H1 (cell line): ENCODE measurements at regions not wholly inside any gene's neighbourhood (a gene's known extent, or its start where the extent isn't known, plus 50 kb on each side); places are given as distances from the start of the nearest gene placed in this dataset.

Experiments
- CTCF ChIA-PET: fragments of 300-600 bp; sonication (Branson Sonifier 250); formaldehyde crosslinking; loops from one replicate; lab custom pipeline; 2021; ENCODE audit not compliant: partially characterized antibody; lab: Charles Lee
- POLR2A ChIA-PET: fragments of 300-600 bp; sonication (Branson Sonifier 250); formaldehyde crosslinking; loops from one replicate; lab custom pipeline; 2021; ENCODE audit warnings: inconsistent platforms; ENCODE audit not compliant: partially characterized antibody; lab: Charles Lee
- DNase-seq, 2 experiments: peaks; one replicate each; pipeline versions ENCODE4 v3.0.0 to v3.0.0-alpha.2; 2010 to 2022; ENCODE audit warnings: low spot score in 2 of 2, low read depth in 1 of 2, mixed read lengths in 1 of 2
- FAIRE-seq: peaks from 2 replicates; lab custom pipeline; 2011; peaks lifted over from hg19 to GRCh38; lab: Jason Lieb, UNC
- H2AFZ ChIP-seq: 2 replicates; pipeline ENCODE4 v1.8.1; 2012; ENCODE audit warnings: low read length, inconsistent platforms
- H2AK5ac ChIP-seq: 2 replicates; pipeline ENCODE4 v1.6.1; 2013; ENCODE audit warnings: low read depth, low read length
- H2BK120ac ChIP-seq: replicated peaks from 2 replicates; pipeline ENCODE3; 2013; ENCODE audit warnings: low read depth, low read length, inconsistent platforms
- H2BK12ac ChIP-seq: 2 replicates; pipeline ENCODE4 v1.6.1; 2013; ENCODE audit warnings: low read depth, low read length
- H2BK15ac ChIP-seq: 2 replicates; pipeline ENCODE4 v1.6.1; 2013; ENCODE audit warnings: low read length
- H2BK20ac ChIP-seq: 2 replicates; pipeline ENCODE4 v1.6.1; 2013; ENCODE audit warnings: low read length
- H2BK5ac ChIP-seq: 2 replicates; pipeline ENCODE4 v1.6.1; 2013; ENCODE audit warnings: low read depth, low read length
- H3K14ac ChIP-seq: 2 replicates; pipeline ENCODE4 v1.6.1; 2013; ENCODE audit warnings: inconsistent platforms; ENCODE audit not compliant: insufficient read length
- H3K18ac ChIP-seq: 2 replicates; pipeline ENCODE4 v1.6.1; 2013; ENCODE audit warnings: low read length; ENCODE audit errors: extremely low read depth
- H3K23ac ChIP-seq: 2 replicates; pipeline ENCODE4 v1.6.1; 2013; ENCODE audit warnings: inconsistent platforms; ENCODE audit not compliant: insufficient read length
- H3K23me2 ChIP-seq: 2 replicates; pipeline ENCODE4 v1.6.1; 2013; ENCODE audit warnings: low read depth, low read length
- H3K27ac ChIP-seq: 2 replicates; pipeline ENCODE4 v1.6.1; 2011; ENCODE audit warnings: low read depth, low read length, inconsistent platforms
- H3K27me3 ChIP-seq, 4 experiments: replicated peaks in 1 of 4; 1 replicate in 1 of 4; 2 replicates in 3 of 4; pipeline versions ENCODE4 v1.6.1 to v1.8.1; 2011 to 2013; ENCODE audit warnings: low read length in 3 of 4, mild to moderate bottlenecking in 3 of 4, inconsistent platforms in 2 of 4, mixed read lengths in 2 of 4, moderate library complexity in 1 of 4; ENCODE audit not compliant: control insufficient read depth in 3 of 4, insufficient read depth in 3 of 4; ENCODE audit errors: extremely low read depth in 1 of 4
- H3K36me3 ChIP-seq, 4 experiments: 2 replicates each; pipeline versions ENCODE4 v1.6.1 to v1.8.1; 2011 to 2013; ENCODE audit warnings: mild to moderate bottlenecking in 4 of 4, low read length in 3 of 4, moderate library complexity in 2 of 4, control low read depth in 1 of 4, inconsistent platforms in 1 of 4; ENCODE audit not compliant: insufficient read depth in 4 of 4, control insufficient read depth in 2 of 4
- H3K4ac ChIP-seq: replicated peaks from 2 replicates; pipeline ENCODE3; 2013; ENCODE audit warnings: low read length, low read depth, mixed read lengths, inconsistent platforms; ENCODE audit not compliant: insufficient read length
- H3K4me1 ChIP-seq, 4 experiments: replicated peaks in 1 of 4; 1 replicate in 1 of 4; 2 replicates in 3 of 4; pipeline versions ENCODE4 v1.6.1 to v1.8.1; 2011 to 2013; ENCODE audit warnings: low read length in 3 of 4, inconsistent platforms in 2 of 4, mixed read lengths in 1 of 4; ENCODE audit not compliant: insufficient read depth in 4 of 4, control insufficient read depth in 3 of 4
- H3K4me2 ChIP-seq, 2 experiments: 2 replicates each; pipeline versions ENCODE4 v1.6.1 to v1.8.1; 2011 to 2013; ENCODE audit warnings: low read depth in 2 of 2, low read length in 2 of 2, control low read depth in 1 of 2, inconsistent platforms in 1 of 2, mild to moderate bottlenecking in 1 of 2; ENCODE audit not compliant: insufficient read depth in 1 of 2
- H3K4me3 ChIP-seq, 4 experiments: fragments of 200-600, 300-600 bp in 1 of 4; sonication (generic), shearing (Covaris generic), sonication (Bioruptor Twin) in 1 of 4; 2 replicates each; pipeline versions ENCODE4 v1.5.1 to v1.8.1; 2011 to 2016; ENCODE audit warnings: low read length in 4 of 4, low read depth in 3 of 4, control low read depth in 2 of 4, inconsistent platforms in 2 of 4, mild to moderate bottlenecking in 2 of 4, mixed read lengths in 1 of 4, moderate library complexity in 1 of 4; ENCODE audit not compliant: insufficient read depth in 2 of 4; ENCODE audit errors: extremely low read depth in 1 of 4
- H3K56ac ChIP-seq: replicated peaks from 2 replicates; pipeline ENCODE3; 2013; ENCODE audit warnings: low read depth, mild to moderate bottlenecking, mixed read lengths, low read length, inconsistent platforms; ENCODE audit not compliant: insufficient read length
- H3K79me1 ChIP-seq: 2 replicates; pipeline ENCODE4 v1.6.1; 2013; ENCODE audit warnings: low read depth, low read length, control low read depth
- H3K79me2 ChIP-seq, 2 experiments: 2 replicates each; pipeline versions ENCODE4 v1.6.1 to v1.8.1; 2012 to 2013; ENCODE audit warnings: low read length in 2 of 2, mild to moderate bottlenecking in 2 of 2, inconsistent platforms in 1 of 2; ENCODE audit not compliant: insufficient read depth in 2 of 2, control insufficient read depth in 1 of 2
- H3K9ac ChIP-seq, 4 experiments: replicated peaks in 1 of 4; 1 replicate in 1 of 4; 2 replicates in 3 of 4; pipeline versions ENCODE4 v1.6.1 to v1.8.1; 2011 to 2013; ENCODE audit warnings: low read depth in 3 of 4, low read length in 3 of 4, control low read depth in 2 of 4, mild to moderate bottlenecking in 2 of 4, moderate library complexity in 2 of 4, inconsistent platforms in 1 of 4; ENCODE audit errors: extremely low read depth in 1 of 4
- H3K9me3 ChIP-seq, 2 experiments: 2 replicates each; pipeline versions ENCODE4 v1.6.1 to v1.8.1; 2012 to 2013; ENCODE audit warnings: mild to moderate bottlenecking in 2 of 2, moderate library complexity in 2 of 2, control low read depth in 1 of 2, inconsistent platforms in 1 of 2, low read depth in 1 of 2, low read length in 1 of 2, mixed read lengths in 1 of 2; ENCODE audit not compliant: insufficient read depth in 2 of 2
- H4K20me1 ChIP-seq, 2 experiments: replicated peaks in 1 of 2; 2 replicates each; pipeline versions ENCODE3 to v1.8.1; 2011 to 2013; ENCODE audit warnings: inconsistent platforms in 2 of 2, low read length in 2 of 2, mild to moderate bottlenecking in 1 of 2; ENCODE audit not compliant: insufficient read depth in 2 of 2, control insufficient read depth in 1 of 2
- H4K5ac ChIP-seq: 2 replicates; pipeline ENCODE4 v1.6.1; 2013; ENCODE audit warnings: low read length, low read depth, mixed read lengths, inconsistent platforms; ENCODE audit not compliant: insufficient read length
- H4K8ac ChIP-seq: 2 replicates; pipeline ENCODE4 v1.8.0; 2013; ENCODE audit warnings: mild to moderate bottlenecking, moderate library complexity, low read length, inconsistent platforms; ENCODE audit not compliant: insufficient read depth; ENCODE audit errors: extremely low read depth
- H4K91ac ChIP-seq: replicated peaks from 2 replicates; pipeline ENCODE3; 2013; ENCODE audit warnings: low read length, mixed read lengths, inconsistent platforms; ENCODE audit not compliant: insufficient read length
- BACH1 ChIP-seq: IDR thresholded peaks from 2 replicates; pipeline ENCODE4 v1.6.1; 2012; ENCODE audit warnings: low read length, improper control_type of control experiment
- BCL11A ChIP-seq, 2 experiments: IDR thresholded peaks; one replicate each; pipeline ENCODE4 v1.6.1; 2011; ENCODE audit warnings: low read depth in 2 of 2, low read length in 2 of 2, mild to moderate bottlenecking in 2 of 2
- CREB1 ChIP-seq: IDR thresholded peaks from 2 replicates; pipeline ENCODE4 v1.6.1; 2012; ENCODE audit warnings: inconsistent platforms
- CTBP2 ChIP-seq: IDR thresholded peaks from 2 replicates; pipeline ENCODE4 v1.7.0; 2011; ENCODE audit warnings: borderline replicate concordance, mild to moderate bottlenecking, moderate library complexity, mixed read lengths, low read length; ENCODE audit not compliant: insufficient read depth, insufficient read length
- CTCF ChIP-seq, 3 experiments: IDR thresholded peaks; 1 replicate in 2 of 3; 2 replicates in 1 of 3; pipeline versions ENCODE4 v1.5.1 to v1.6.1; 2011; ENCODE audit warnings: low read length in 3 of 3, mild to moderate bottlenecking in 3 of 3, inconsistent platforms in 2 of 3, low read depth in 1 of 3, moderate library complexity in 1 of 3; ENCODE audit not compliant: insufficient read depth in 1 of 3; ENCODE audit errors: control extremely low read depth in 1 of 3
- EZH2 ChIP-seq: fragments of 200-600 bp; sonication (generic); IDR thresholded peaks from 2 replicates; pipeline ENCODE4 v1.7.1; 2012; ENCODE audit warnings: low read depth, mild to moderate bottlenecking, moderate library complexity, low read length, inconsistent platforms; ENCODE audit not compliant: severe bottlenecking
- JUN ChIP-seq: IDR thresholded peaks from 2 replicates; pipeline ENCODE4 v1.6.1; 2011; ENCODE audit warnings: low read depth, mild to moderate bottlenecking, improper control_type of control experiment, low read length
- JUND ChIP-seq: IDR thresholded peaks from 2 replicates; pipeline ENCODE4 v1.6.1; 2011; ENCODE audit warnings: mild to moderate bottlenecking, improper control_type of control experiment, low read length
- NRF1 ChIP-seq: IDR thresholded peaks from 2 replicates; pipeline ENCODE4 v1.6.1; 2011; ENCODE audit warnings: mild to moderate bottlenecking, low read depth, low read length, improper control_type of control experiment
- POLR2A ChIP-seq, 2 experiments: IDR thresholded peaks; 1 replicate in 1 of 2; 2 replicates in 1 of 2; pipeline ENCODE4 v1.6.1; 2011; ENCODE audit warnings: low read depth in 2 of 2, low read length in 2 of 2, mild to moderate bottlenecking in 2 of 2; ENCODE audit errors: control extremely low read depth in 1 of 2
- RFX5 ChIP-seq: IDR thresholded peaks from 2 replicates; pipeline ENCODE4 v1.6.1; 2011; ENCODE audit warnings: low read depth, low read length, improper control_type of control experiment, borderline replicate concordance
- SAP30 ChIP-seq: fragments of 300-600 bp; sonication (generic); IDR thresholded peaks from 2 replicates; pipeline ENCODE4 v1.7.1; 2012; ENCODE audit warnings: low read length, moderate library complexity, mild to moderate bottlenecking, inconsistent platforms; ENCODE audit not compliant: insufficient read depth, insufficient replicate concordance
- YY1 ChIP-seq: IDR thresholded peaks from 2 replicates; pipeline ENCODE4 v1.6.1; 2011; ENCODE audit warnings: low read depth, mild to moderate bottlenecking, low read length
- WGBS, 2 experiments: shearing (Covaris generic) in 1 of 2; methylation state at CpG; one replicate each; pipeline versions ENCODE4 v1.1.6 to v1.1.7; 2013 to 2015; ENCODE audit warnings: low lambda C conversion rate in 2 of 2, mixed read lengths in 2 of 2, inconsistent platforms in 1 of 2, low coverage in 1 of 2, missing lambda C conversion rate in 1 of 2; ENCODE audit not compliant: insufficient replicate concordance in 2 of 2, insufficient coverage in 1 of 2, insufficient read length in 1 of 2; ENCODE audit errors: extremely low coverage in 1 of 2, missing lambda C conversion rate in 1 of 2; 5-methylcytosine and 5-hydroxymethylcytosine counted together

GRCh38 chr1:217327901-217328300 lies 303.0 kb downstream of the GPATCH2 start:
- Histone ChIP-seq H4K91ac (no peak overlapping the region), H2AFZ (no peak overlapping the region), H3K27ac (no peak overlapping the region), H2BK12ac (no peak overlapping the region), H2BK20ac (no peak overlapping the region), H3K18ac (no peak overlapping the region), H2BK120ac (no peak overlapping the region), H3K4me2 (no peak overlapping the region), H3K36me3 (no peaks in the 10 kb centered on the region), H3K23ac (no peak overlapping the region), H3K9ac (no peak overlapping the region), H2BK5ac (no peak overlapping the region), H3K9me3 (peaks cover 8 to 12% of the 10 kb centered on the region in 2 experiments), H4K5ac (no peak overlapping the region), H3K56ac (no peak overlapping the region), H3K4me3 (no peak overlapping the region), H3K27me3 (no peaks in the 10 kb centered on the region), H3K4ac (no peak overlapping the region), H2AK5ac (no peak overlapping the region), H3K14ac (no peak overlapping the region), H4K8ac (no peak overlapping the region), H3K79me2 (no peaks in the 10 kb centered on the region), H4K20me1 (no peaks in the 10 kb centered on the region), H3K23me2 (no peaks in the 10 kb centered on the region), H3K4me1 (no peaks in the 10 kb centered on the region), H2BK15ac (no peak overlapping the region), H3K79me1 (no peaks in the 10 kb centered on the region)
- FAIRE-seq: no peak
- ChIA-PET CTCF (interaction anchor here (0.5 to 1.4 kb wide), 3 partner anchors 17 to 215 kb away, joined by 3 to 5 read pairs (median 3); no protein-coding TSS in a partner anchor), POLR2A (no interaction called here)
- no peak for DNase-seq
- 92% methylated on average over 3 of the region's 3 CpGs; no CpG with 5 or more reads in 1 of the 2 experiments for WGBS, 2 experiments
- TF ChIP-seq RFX5 (no peak), NRF1 (no peak), BCL11A (IDR thresholded peaks at IDR 0.05; ENCODE audit: low read depth in 2 of 2, low read length in 2 of 2) (no peak), EZH2 (no peak), CTBP2 (no peak), JUND (no peak), POLR2A (IDR thresholded peaks at IDR 0.05; ENCODE audit: control extremely low read depth in 1 of 2, low read depth in 2 of 2, low read length in 2 of 2) (no peak), SAP30 (no peak), YY1 (no peak), JUN (no peak), BACH1 (no peak), CREB1 (no peak), CTCF (IDR thresholded peaks at IDR 0.05; ENCODE audit: control extremely low read depth in 1 of 3, insufficient read depth in 1 of 3, low read depth in 1 of 3, low read length in 3 of 3) (no peak)
